GM18499 (cell line): ENCODE measurements at regions not wholly inside any gene's neighbourhood (a gene's known extent, or its start where the extent isn't known, plus 50 kb on each side); places are given as distances from the start of the nearest gene placed in this dataset.

Experiments used
- ATAC-seq: cut with Tn5 transposase; IDR thresholded peaks from one replicate; pipeline ENCODE4 v1.9.1; 2021; ENCODE audit warnings: moderate number of reproducible peaks; ENCODE audit not compliant: insufficient read depth, unreplicated experiment

DNA sequence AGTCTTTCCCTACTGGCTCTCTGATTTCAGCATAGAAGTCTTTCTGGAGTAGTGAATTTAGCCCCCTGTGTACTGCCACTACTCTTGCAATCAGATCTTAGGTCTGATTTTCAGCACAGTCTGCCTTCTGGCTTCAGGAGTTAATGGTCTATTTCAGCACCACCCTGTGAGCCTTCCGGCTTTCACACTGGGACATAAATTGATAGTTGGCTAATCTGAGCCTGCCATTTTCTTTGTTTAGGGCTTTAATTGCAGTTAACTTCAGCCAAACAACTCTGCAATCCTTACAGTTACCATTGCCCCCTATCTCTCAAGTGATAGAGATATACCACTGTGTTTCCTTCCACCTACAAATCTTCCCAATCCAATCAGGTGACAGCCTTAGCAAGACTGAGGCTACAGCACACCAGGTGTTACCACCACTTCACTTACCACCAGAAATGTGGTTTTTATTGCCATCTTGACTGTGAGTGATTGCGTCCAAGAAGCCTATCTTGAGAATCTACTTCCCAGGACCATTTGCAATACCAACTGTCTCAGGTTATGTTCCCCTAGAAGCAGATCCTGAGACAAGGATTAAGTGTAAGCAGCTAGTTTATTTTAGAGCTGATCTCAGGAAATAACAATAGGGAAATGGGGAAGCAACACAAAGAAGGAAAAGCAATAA lies 51.9 kb upstream of the NEK6 start:
- ATAC-seq = no peak

DNA sequence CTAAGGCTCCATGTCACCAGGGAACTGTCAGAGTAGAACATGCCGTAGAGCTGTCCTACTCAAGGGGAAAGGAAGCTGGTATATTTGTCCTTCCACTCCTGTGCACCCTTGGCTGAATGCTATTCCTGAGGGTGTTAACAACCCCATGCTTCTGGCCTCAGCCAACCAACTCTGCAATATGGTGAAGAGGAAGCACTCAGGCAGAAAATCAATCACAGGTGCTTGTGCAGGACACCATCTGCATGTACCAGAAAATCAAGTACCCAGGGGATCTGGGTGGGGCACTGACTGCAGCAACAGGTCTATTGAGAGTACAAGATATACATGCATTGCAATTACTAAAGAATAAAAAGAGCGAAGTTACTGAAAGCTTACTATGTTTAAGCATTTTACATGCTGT lies 51.4 kb upstream of the NEK6 start:
- ATAC-seq = no peak
